DMS 273 (cell line): ENCODE measurements at regions not wholly inside any gene's neighbourhood (a gene's known extent, or its start where the extent isn't known, plus 50 kb on each side); places are given as distances from the start of the nearest gene placed in this dataset.
A peak's percentile ranks its signal among the peaks of the same experiment; 100 is the strongest.

Experiments
- DNase-seq: peaks from one replicate; lab custom pipeline; 2025; ENCODE audit not compliant: unreplicated experiment; lab: John Stamatoyannopoulos, UW

DNA sequence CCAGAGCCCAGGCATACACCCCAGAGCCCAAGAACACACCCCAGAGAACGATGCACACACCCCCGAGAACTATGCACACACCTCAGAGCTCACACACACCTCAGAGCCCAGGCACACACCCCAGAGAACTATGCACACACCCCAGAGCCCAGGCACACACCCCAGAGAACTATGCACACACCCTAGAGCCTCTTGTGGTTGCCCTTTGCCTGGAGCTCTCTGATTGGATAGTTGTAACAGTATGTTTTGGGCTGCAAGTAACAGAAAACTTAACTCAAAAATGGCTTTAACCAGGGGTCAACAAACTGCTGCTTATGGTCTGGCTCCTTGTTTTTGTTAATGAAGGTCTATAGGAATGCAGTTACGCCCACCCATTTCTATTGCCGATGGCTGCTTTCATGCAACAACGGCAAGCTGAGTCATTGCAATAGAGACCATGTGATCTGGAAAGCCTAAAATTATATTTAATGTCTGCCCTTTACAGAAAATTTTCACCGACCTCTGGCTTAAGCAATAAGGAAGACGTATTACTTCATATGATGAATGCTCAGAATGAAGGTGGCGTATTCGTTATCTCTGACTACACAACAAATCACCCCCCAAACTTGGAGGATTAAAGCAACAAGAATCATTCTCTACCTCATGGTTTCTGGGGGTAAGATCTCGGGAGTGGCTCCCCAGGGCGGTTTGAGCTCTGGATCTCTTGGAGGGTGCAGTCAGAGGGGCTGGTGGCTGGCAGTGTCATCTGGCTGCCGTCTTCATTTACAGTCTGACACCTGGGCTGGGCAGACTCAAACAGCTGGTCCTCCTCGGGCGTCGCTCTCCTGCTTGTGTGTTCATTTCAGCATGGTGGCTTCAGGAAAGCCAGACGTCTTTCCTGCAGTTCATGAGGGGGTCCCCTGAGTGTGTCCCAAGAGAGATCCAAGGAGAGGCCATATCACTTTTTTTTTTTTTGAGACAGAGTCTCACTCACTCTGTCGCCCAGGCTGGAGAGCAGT lies 66.3 kb upstream of the NCOR2 start:
- DNase-seq, result peak; percentile 64

DNA sequence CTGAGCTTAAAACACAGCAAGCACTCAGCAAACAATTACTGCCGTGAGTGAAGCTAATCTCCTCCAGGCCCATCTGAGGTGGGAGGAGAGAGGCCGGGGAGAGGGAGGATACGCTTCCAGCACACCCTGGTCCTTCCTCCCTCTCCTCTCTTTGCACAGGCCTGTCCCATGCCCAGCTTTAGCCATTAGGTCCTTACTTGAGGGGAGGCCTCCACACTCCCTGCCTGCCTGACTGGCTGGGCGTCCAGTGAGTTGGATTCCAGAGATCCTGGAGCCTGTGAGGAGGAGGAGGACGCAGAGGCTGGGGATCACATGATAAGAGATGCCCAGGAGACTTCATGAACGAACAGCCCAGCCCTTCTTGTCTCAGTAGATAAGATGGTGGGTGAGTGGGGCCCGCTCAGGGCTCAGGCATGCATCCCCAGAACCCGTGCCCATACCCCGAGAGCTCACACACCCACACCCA lies 65.1 kb upstream of the NCOR2 start:
- no peak for DNase-seq

DNA sequence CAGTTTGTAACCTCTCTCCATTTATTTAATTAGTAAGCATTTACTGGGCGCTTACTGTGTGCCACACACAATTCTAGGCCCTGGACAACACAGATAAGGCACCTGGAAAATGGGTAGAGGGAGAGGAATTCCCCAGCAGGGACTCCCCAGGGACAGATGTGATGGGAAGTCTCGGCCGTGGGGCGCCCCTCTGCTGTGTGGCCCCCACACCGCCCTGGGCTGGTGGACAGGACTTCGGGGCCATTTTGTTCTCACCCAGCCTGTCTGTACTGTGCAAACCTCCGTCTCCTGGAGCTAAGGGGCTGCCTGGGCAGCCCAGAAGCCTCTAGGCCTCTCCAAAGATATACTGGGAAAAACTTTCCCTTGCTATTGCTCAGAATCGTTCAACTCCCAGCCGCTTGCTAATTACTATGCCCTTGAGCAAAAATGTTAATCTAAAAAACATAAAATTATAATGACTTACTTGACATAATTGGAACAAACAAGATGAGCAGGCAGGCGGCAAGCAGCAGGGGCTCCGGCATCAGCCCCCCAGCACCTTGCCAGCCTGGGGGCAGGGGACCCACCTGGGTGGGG lies 64.4 kb upstream of the NCOR2 start:
- DNase-seq, result no peak

DNA sequence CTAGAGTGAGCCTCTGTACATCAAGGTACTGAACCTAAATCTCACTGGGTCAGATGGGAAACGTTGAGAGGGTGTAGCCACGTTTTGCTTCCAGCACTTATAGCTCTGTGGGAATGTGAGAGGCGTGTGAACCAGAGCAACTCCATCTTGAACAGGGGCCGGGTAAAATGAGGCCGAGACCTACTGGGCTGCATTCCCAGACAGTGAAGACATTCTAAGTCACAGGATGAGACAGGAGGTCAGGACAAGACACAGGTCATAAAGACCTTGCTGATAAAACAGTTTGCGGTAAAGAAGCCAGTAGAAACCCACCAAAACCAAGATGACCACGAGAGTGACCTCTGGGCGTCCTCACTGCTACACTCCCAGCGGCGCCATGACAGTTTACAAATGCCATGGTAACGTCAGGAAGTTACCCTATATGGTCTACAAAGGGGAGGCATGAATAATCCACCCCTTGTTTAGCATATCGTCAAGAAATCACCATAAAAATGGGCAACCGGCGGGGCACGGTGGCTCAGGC lies 63.4 kb upstream of the NCOR2 start:
- DNase-seq, result no peak

DNA sequence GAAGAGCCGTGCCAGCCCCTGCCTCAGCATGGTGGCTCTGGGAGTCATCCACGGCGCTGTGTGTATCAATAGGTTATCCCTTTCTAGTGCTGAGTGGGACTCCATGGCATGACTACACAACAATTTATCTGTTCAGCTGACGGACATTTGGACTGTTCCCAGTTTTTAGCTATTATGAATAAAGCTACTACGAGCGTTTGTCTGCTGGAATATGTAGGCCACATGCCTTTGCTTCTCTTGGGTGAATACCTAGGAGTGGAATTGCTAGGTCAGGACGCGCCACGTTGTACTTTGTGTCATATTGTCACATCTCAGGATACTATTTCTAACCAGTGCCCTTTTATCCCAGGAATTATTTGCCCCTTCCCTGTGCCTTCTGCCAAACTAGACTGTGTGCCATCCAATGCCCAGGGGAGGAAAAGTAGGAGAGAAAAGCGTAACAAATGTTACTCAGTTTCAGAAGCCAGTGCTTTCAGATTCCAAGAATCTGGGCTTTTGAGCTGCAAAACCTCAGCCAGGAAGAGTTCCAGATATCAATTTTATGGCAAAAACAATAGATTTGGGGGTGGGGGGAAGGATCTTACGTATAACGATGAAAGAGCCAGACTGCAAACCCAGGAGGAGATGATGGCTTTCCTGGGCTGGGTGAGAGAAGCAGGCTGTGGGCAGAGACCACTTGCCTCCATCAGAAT lies 62.5 kb upstream of the NCOR2 start:
- no peak for DNase-seq

DNA sequence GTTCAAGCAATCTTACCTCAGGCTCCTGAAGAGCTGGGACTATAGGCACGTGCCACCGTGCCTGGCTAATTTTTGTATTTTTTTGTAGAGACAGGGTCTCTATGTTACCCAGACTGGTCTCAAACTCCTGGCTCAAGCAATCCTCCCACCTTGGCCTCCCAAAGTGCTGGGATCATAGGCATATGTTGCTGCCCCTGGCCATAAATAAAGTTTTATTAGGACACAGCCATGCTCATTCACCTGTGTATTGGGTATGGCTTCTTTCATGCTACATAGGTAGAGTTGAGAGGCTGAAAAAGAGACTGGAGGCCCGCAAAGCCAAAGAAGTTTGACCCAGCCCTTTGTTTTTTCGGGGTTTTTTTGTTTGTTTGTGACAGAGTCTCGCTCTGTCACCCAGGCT lies 61.7 kb upstream of the NCOR2 start:
- no peak for DNase-seq

DNA sequence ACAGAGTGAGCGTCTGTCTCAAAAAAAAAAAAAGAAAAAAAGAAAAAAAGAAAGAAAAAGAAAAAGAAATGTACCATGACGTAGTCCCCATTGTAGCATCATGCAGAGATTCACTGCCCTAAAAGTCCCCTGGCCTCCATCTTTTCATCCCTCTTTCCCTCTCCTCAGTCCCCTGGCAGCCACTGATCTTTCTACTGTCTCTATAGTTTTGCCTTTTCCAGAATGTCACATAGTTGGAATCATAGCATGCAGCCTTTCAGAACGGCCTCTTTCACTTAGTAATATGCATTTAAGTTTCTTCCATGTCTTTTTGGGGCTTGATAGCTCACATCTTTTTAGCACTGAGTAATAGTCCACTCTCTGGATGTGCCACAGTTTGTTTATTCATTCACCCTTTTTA lies 60.5 kb upstream of the NCOR2 start:
- DNase-seq, result no peak

DNA sequence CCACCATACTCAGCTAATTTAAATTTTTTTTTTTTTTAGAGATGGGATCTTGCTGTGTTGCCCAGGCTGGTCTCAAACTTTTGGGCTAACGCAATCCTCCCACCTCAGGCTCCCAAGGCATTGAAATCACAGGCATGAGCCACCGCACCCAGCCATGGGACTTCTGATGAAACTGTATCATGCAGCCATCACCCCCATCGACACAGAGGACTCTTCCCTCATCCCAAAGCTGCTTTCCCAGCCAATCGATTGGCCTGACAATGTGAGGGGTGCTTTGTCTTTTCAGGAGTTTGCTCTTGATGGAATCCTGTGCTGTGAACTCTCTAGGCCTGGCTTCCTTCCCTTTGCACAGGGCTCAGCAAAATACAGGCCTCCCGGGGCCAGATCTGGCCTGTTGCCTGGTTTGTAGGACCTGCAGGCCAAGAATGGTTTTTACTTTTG lies 59.6 kb upstream of the NCOR2 start:
- DNase-seq, result peak; percentile 57

DNA sequence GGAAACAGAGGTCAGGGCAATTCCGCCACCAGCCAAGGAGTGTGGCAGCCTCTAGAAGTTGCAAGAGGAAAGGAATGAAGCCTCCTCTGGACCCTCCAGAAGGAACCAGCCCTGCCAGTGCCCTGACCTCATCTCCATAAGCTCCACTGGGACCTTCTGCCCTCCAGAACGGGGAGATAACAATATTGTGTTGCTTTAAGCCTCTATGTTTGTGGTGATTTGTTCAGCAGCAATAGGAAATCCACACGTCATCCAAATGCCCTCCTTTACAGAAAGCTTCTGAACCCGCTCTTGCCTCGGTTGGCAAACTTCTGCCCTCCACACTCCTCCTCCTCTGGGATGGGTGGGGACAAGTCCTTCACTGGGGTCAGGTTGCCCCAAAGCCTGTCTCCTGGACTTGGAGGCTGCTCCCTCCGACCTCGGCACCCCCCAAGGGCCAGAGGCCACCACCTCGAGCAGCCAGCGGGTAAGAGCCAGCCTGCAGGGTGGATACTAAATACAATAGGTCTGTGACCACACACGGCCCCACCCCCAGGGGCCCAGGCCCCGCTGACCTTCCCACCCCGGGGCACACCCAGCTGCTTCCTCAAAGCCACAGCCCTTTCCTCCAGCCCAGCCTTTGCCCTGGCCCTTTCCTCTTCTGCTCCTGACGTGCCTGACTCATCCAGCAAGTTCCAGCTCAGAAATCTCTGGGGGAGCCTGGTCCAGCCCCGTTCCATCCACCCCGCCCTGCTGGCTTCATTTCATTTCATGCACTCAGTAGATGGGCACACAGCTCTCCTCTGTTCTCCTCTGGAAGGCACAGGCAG lies 58.7 kb upstream of the NCOR2 start:
- no peak for DNase-seq

DNA sequence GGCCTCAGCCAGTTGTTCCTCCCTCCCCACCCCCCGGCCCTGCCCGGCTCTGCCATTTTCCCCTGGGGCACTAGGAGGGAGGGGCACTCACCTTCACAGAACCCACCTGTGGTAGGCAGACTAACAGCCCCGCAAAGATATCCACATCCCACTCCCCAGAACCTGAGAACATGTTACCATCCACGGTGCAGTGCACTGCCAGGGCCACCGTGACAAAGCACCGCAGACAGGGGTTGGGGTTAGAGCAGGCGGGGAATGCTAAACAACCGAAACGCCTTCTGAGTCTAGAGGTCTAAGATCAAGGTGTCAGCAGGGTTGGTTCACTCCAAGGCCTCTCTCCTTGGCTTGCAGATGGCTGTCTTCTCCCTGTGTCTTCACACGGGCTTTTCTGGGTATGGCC lies 57.4 kb upstream of the NCOR2 start:
- no peak for DNase-seq

DNA sequence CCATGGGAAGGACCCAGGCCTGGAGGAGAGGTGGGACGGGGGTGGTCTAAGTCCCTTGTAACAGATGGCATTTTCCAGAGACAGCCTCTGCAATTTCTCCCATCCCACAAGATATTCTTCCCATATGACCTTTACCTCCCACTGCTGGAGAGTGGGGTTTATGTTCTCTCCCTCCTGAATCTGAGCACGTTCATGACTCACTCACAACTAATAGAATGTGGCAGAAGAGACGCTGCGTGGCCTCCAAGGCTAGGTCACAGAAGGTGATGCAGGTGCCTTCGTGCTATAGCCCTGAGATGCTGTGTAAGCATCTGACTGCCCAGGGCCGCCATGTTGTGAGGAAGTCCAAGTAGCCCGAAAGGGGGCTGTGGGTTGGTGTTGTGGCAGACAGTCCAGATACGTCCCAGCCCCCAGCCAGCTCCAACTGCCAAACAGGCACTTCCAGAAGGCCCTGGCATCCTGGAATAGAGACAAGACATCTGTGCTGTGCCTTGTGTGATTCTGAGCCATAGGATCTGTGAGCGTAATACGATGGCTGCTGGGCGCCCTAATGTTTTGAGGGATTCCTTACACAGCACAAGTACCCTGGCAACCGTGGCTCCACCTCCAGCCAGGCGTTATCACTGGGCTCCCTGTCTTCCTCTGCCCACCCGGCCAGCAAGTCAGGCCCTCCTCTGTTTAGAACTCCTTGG lies 56.1 kb upstream of the NCOR2 start:
- DNase-seq, result peak; percentile 37

DNA sequence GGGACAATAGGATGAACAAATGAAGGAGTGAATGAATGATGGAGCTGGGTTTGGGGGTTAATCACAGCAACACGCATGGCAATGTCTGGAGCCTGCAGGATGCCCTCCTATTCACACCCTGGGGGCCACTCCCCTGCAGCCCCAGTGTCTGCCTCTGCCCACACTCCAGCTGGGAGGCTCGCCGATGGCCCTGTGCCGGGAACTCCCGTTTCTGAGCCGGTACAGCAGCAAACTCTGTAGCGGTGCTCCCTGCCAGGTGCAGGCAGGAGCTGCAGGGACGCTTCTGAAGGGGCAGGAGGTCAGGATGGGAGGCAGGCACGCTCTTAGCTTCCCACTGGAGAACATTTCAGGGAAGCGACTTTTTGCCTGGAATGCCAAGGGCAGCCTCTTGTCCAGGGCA lies 55.4 kb upstream of the NCOR2 start:
- DNase-seq, result no peak

DNA sequence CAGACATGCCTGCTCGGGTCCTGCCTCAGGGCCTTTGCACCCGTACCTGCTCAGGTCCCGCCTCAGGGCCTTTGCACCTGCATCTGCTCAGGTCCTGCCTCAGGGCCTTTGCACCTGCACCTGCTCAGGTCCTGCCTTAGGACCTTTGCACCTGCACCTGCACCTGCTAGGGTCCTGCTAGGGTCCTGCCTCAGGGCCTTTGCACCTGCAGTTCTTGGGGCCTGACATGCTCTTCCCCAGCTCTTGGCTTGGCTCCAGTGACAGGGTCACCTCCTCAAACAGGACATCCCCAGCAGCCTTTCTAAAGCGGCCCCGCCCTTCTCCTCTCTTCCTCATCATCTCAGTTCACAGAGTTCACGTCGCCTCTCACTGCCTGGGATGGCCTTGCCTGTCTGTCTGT lies 54.9 kb upstream of the NCOR2 start:
- no peak for DNase-seq

DNA sequence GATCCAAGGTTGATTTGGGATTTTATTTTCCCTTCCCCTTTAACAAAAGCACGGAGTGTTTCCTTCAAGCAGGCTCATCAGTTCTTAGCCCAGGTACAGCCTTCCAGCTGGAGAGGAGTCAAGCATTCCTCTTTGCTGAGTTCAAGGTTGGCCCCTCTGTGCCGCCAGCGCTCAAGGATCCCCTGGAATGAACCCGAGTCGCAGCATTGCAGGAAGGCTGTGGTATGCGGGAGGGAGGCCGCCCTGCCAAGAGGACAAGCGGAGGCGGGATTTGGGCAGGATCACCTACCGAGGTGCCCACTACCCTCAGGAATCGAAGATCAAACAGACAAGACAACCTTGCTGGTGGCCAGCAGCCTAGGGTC lies 53.9 kb upstream of the NCOR2 start:
- no peak for DNase-seq

DNA sequence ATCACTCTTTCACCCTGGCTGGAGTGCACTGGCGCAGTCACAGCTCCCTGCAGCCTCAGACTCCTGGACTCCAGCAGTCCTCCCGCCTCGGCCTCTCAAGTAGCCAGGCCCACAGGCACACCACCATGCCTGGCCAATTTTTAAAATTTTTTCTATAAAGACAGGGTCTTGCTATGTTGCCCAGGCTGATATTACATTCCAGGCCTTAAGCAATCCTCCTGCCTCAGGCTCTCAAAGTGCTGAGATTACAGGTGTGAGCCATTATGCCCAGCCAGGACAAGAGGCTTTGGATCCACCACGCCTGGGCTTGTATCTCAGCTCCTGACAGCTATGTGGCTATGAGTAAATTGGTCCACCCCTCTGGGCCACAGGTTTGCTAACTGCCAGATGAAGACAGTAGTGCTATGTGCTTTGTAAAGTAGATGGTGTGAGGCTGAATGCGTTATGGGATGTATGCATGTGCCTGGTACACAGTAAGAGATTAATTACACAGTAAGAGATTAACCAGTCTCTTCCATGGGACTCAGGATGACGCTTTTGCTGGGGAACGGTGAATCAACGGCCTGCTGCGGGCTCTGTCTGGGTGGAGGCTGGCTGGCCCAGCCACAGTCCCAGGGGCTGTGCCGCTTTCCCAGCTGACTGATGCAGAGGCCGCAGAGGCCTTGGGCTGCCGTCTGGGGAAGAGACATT lies 53.3 kb upstream of the NCOR2 start:
- no peak for DNase-seq

DNA sequence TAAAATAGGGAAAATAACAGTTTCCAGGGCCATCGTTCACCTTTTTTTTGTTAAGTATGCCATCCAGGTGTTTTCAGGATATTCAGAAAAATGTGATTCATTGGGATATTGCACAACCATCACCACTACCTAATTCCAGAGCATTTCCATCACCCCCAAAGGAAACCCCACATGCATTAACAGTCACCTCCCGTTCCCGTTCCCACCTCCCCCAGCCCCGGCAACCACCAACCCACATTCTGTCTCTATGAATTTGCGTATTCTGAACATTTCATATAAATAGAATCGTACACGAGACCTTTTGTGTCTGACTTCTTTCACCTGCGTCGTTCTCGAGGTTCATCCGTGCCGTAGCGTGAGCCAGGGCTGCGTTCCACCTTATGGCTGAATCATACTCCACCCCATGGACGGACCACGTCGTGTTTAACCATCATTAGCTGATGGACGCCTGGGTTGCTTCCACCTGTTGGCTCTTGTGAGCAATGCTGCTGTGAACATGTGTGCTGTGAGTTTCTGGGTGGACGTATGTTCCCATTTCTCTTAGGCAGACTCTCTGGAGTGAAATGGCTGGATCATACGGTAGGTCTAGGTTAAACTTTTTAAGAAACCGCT lies 51.0 kb upstream of the NCOR2 start:
- DNase-seq, result no peak

DNA sequence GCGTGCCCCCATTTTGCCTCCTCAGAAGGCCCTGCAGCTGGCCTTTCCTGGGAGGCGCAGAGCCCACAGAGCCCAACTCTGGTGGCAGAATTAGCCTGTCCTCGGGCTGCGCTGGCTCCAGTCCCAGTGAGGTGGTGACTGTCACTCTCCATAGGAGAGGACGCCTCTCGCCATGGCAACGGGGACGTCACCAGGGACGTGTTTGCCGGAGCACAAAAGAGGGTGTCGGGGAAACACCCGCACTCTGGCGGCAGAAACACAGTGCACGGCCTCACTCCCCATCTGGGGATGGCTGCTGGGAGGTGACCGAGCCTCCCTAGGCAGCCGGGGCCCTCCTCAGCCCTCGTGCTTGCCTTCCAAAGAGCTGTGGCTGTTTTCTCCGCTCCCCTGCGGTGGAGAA lies 50.2 kb upstream of the NCOR2 start:
- DNase-seq, result no peak
